K562 (cell line): ENCODE measurements at regions not wholly inside any gene's neighbourhood (a gene's known extent, or its start where the extent isn't known, plus 50 kb on each side); places are given as distances from the start of the nearest gene placed in this dataset.
A peak's percentile ranks its signal among the peaks of the same experiment; 100 is the strongest.

Source experiments
- AFF4 ChIP-seq: sonication (generic); formaldehyde crosslinking; IDR thresholded peaks from 2 replicates; pipeline ENCODE4 v1.8.0; 2023; ENCODE audit warnings: mild to moderate bottlenecking, missing genetic modification reagents
- CBX8 ChIP-seq: fragments of 200-600 bp; sonication (generic); IDR thresholded peaks from 2 replicates; pipeline ENCODE4 v1.6.1; 2012; ENCODE audit warnings: borderline replicate concordance, mixed run types, low read depth, mild to moderate bottlenecking, moderate library complexity, mixed read lengths, low read length, control low read depth, inconsistent platforms; ENCODE audit not compliant: poor library complexity, severe bottlenecking; ENCODE audit errors: extremely low read depth
- ETV5 ChIP-seq: sonication (generic); formaldehyde crosslinking; IDR thresholded peaks from 2 replicates; pipeline ENCODE4 v1.4.0; 2020; ENCODE audit warnings: low read depth, mild to moderate bottlenecking, missing genetic modification reagents
- HDAC2 ChIP-seq: fragments of 450-650 bp; IDR thresholded peaks from 2 replicates; pipeline ENCODE4 v1.6.1; 2016; ENCODE audit warnings: mild to moderate bottlenecking
- HOMEZ ChIP-seq: fragments of 250-450 bp; sonication (Bioruptor Pico); IDR thresholded peaks from 2 replicates; pipeline ENCODE4 v1.4.0; 2020; ENCODE audit warnings: mild to moderate bottlenecking, moderate library complexity
- MBD1 ChIP-seq: fragments of 250-450 bp; sonication (Bioruptor Pico); IDR thresholded peaks from 2 replicates; pipeline ENCODE4 v1.8.0; 2022; ENCODE audit warnings: inconsistent platforms
- MTA2 ChIP-seq: fragments of 450-650 bp; IDR thresholded peaks from 2 replicates; pipeline ENCODE4 v1.6.1; 2016; ENCODE audit warnings: low read depth
- NBN ChIP-seq: fragments of 450-650 bp; IDR thresholded peaks from 2 replicates; pipeline ENCODE4 v1.6.1; 2016; ENCODE audit warnings: low read depth, mild to moderate bottlenecking
- SMAD1 ChIP-seq: fragments of 150-350 bp; IDR thresholded peaks from 2 replicates; pipeline ENCODE4 v1.6.1; 2014; ENCODE audit warnings: low read length, low read depth; ENCODE audit not compliant: partially characterized antibody
- THRA ChIP-seq: fragments of 450-650 bp; IDR thresholded peaks from 2 replicates; pipeline ENCODE4 v1.6.1; 2017; ENCODE audit warnings: mild to moderate bottlenecking, moderate library complexity
- ZHX1 ChIP-seq: fragments of 150-350 bp; conservative IDR thresholded peaks from 2 replicates; pipeline ENCODE4 v1.6.1; 2014; ENCODE audit warnings: low read length
- ZNF76 ChIP-seq: fragments of 250-450 bp; sonication (Bioruptor Pico); IDR thresholded peaks from 2 replicates; pipeline ENCODE4 v1.4.0; 2020; ENCODE audit warnings: mild to moderate bottlenecking, moderate library complexity, borderline replicate concordance

- no peak for TF ChIP-seq AFF4
- no peak for TF ChIP-seq ZNF76 (CRISPR knock-in tag)
- TF ChIP-seq MTA2 = no peak
- TF ChIP-seq HOMEZ = no peak
- no peak for TF ChIP-seq SMAD1
- no peak for TF ChIP-seq NBN
- no peak for TF ChIP-seq ZHX1
- peak; percentile 85 for TF ChIP-seq HDAC2
- no peak for TF ChIP-seq MBD1
- TF ChIP-seq THRA = no peak
- no peak for TF ChIP-seq ETV5
- no peak for TF ChIP-seq CBX8
Measured at GRCh38 chr11:43576803-43577521, 103.6 kb upstream of the HSD17B12 start (continued).
